PC-3 (cell line): ENCODE measurements at regions not wholly inside any gene's neighbourhood (a gene's known extent, or its start where the extent isn't known, plus 50 kb on each side); places are given as distances from the start of the nearest gene placed in this dataset.

ENCODE experiments used
- ATAC-seq: fragments of 200-7000 bp; cut with Tn5 transposase; 2 replicates; pipeline ENCODE4 v1.9.1; 2020; ENCODE audit warnings: mild to moderate bottlenecking, moderate library complexity
- BruUV-seq: library from RNA; stranded (reverse); fragments of 400-500 nt; replicated peaks from 2 replicates; lab custom pipeline; 2021; lab: Mats Ljungman, UMichigan
- CTCF ChIA-PET: fragments of 300-600 bp; sonication (Branson Sonifier 250); formaldehyde crosslinking; loops from one replicate; lab custom pipeline; 2022; ENCODE audit warnings: antibody characterized with exemption; lab: Charles Lee
- POLR2A ChIA-PET: fragments of 300-600 bp; sonication (Branson Sonifier 250); formaldehyde crosslinking; loops from one replicate; lab custom pipeline; 2022; ENCODE audit warnings: antibody characterized with exemption; ENCODE audit not compliant: unreplicated experiment; lab: Charles Lee
- DNase-seq: peaks from one replicate; pipeline ENCODE4 v3.0.0-alpha.2; 2015
- H2AFZ ChIP-seq: fragments of 300-600 bp; sonication (generic); 2 replicates; pipeline ENCODE4 v1.6.0; 2016; ENCODE audit warnings: antibody characterized with exemption, low read length
- H3F3A ChIP-seq: fragments of 300-600 bp; sonication (generic); one replicate; pipeline ENCODE4 v1.6.0; 2017; ENCODE audit warnings: antibody characterized with exemption, low read length, control low read depth, mild to moderate bottlenecking; ENCODE audit not compliant: unreplicated experiment
- H3K27ac ChIP-seq: fragments of 300-600 bp; sonication (generic); 2 replicates; pipeline ENCODE4 v1.5.1; 2016; ENCODE audit warnings: mild to moderate bottlenecking, low read length
- H3K27me3 ChIP-seq: fragments of 300-600 bp; sonication (generic); 2 replicates; pipeline ENCODE4 v1.6.1; 2016; ENCODE audit warnings: low read length, mixed read lengths
- H3K36me3 ChIP-seq: fragments of 300-600 bp; sonication (generic); 2 replicates; pipeline ENCODE4 v1.6.1; 2016; ENCODE audit warnings: low read depth, mixed run types, low read length, mixed read lengths
- H3K4me1 ChIP-seq: fragments of 300-600 bp; sonication (generic); 2 replicates; pipeline ENCODE4 v1.5.1; 2016; ENCODE audit warnings: low read length; ENCODE audit not compliant: insufficient read depth
- H3K4me2 ChIP-seq: fragments of 300-600 bp; sonication (generic); 2 replicates; pipeline ENCODE4 v1.6.0; 2016; ENCODE audit warnings: low read length
- H3K4me3 ChIP-seq: fragments of 300-600 bp; sonication (generic); 2 replicates; pipeline ENCODE4 v1.5.1; 2016; ENCODE audit warnings: mild to moderate bottlenecking, low read length, mixed read lengths
- H3K79me2 ChIP-seq: fragments of 300-600 bp; sonication (generic); 2 replicates; pipeline ENCODE4 v1.6.1; 2017; ENCODE audit warnings: low read length, mixed read lengths
- H3K9ac ChIP-seq: fragments of 300-600 bp; sonication (generic); 2 replicates; pipeline ENCODE4 v1.6.0; 2016; ENCODE audit warnings: mild to moderate bottlenecking, low read length
- H3K9me2 ChIP-seq: fragments of 300-600 bp; sonication (generic); replicated peaks from 2 replicates; pipeline ENCODE4 v1.6.1; 2016; ENCODE audit warnings: mixed run types, low read length, mixed read lengths
- H3K9me3 ChIP-seq: fragments of 300-600 bp; sonication (generic); 2 replicates; pipeline ENCODE4 v1.6.1; 2016; ENCODE audit warnings: low read length, mixed read lengths
- H4K20me1 ChIP-seq: fragments of 300-600 bp; sonication (generic); 2 replicates; pipeline ENCODE4 v1.6.1; 2016; ENCODE audit warnings: low read length, mixed read lengths
- EZH2 ChIP-seq: fragments of 300-600 bp; sonication (generic); IDR thresholded peaks from one replicate; pipeline ENCODE4 v1.6.1; 2017; ENCODE audit warnings: antibody characterized with exemption, mild to moderate bottlenecking, low read length; ENCODE audit not compliant: unreplicated experiment
- EZH2phosphoT487 ChIP-seq: fragments of 300-600 bp; sonication (generic); IDR thresholded peaks from 2 replicates; pipeline ENCODE4 v1.6.1; 2018; ENCODE audit warnings: mild to moderate bottlenecking, antibody characterized with exemption, low read length, borderline replicate concordance
- intact Hi-C: fragments of 100-400 bp; cut with micrococcal nuclease; formaldehyde crosslinking; loops from 2 replicates; pipeline ENCODE4 v1.9.0; 2023
- TF ChIP-seq, protein P1 (sequence below): fragments of 300-600 bp; sonication (generic); conservative IDR thresholded peaks from 2 replicates; pipeline ENCODE4 v1.5.1; 2017; ENCODE audit warnings: antibody characterized with exemption, low read depth, mild to moderate bottlenecking, low read length

DNA sequence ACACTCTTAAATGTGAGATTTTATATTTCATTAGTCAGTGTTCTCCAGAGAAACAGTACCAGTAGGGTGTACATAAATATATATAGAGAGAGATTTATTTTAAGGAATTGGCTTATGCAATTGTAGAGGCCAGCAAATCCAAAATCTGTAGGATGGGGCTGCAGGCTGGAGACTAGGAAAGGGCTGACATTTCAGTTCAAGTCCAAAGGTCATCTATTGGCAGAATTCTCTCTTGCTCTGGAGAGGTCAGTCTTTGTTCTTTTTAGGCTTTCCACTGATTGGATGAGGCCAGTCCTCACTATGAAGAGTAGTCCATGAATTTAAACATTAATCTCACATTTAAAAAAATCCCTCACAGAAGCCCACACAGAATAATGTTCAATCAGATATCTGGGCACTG is 170.8 kb upstream of the NCKAP5 start:
- TF ChIP-seq EZH2phosphoT487 = no peak
- TF ChIP-seq EZH2 = no peak
- DNase-seq (no peak), ATAC-seq (no peak)
- Histone ChIP-seq H3K9ac (no peak overlapping the region), H3K4me2 (no peak overlapping the region), H4K20me1 (no peaks in the 10 kb centered on the region), H3K4me3 (no peak overlapping the region), H3F3A (no peaks in the 10 kb centered on the region), H2AFZ (no peak overlapping the region), H3K4me1 (no peaks in the 10 kb centered on the region), H3K9me3 (no peaks in the 10 kb centered on the region), H3K36me3 (no peaks in the 10 kb centered on the region), H3K9me2 (no peaks in the 10 kb centered on the region), H3K79me2 (no peaks in the 10 kb centered on the region), H3K27ac (no peak overlapping the region), H3K27me3 (no peaks in the 10 kb centered on the region)
- CTCF ChIA-PET = no interaction called here
- intact Hi-C loops = no loop called here
- BruUV-seq = no TSS peak
- POLR2A ChIA-PET = no interaction called here

DNA sequence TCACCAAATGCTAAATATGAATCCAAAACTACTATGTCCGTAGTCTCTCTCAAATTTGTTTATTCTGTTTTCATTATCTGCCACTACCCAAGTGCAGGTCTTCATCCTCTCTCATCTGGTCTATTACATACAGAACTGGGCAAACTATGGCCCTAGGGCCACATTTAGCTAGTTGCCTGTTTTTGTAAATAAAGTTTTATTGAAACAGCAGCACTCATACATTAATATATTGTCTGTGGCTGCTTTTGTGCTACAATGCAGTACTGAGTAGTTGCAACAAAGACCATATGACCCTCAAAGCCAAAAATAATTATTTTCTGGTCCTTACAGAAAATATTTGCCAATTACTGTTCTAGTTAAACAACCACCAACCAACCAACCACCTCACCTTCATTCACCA is 172.2 kb upstream of the NCKAP5 start:
- intact Hi-C loops = no loop called here
- BruUV-seq = no TSS peak
- H3K4me1 ChIP-seq = no peaks in the 10 kb centered on the region

DNA sequence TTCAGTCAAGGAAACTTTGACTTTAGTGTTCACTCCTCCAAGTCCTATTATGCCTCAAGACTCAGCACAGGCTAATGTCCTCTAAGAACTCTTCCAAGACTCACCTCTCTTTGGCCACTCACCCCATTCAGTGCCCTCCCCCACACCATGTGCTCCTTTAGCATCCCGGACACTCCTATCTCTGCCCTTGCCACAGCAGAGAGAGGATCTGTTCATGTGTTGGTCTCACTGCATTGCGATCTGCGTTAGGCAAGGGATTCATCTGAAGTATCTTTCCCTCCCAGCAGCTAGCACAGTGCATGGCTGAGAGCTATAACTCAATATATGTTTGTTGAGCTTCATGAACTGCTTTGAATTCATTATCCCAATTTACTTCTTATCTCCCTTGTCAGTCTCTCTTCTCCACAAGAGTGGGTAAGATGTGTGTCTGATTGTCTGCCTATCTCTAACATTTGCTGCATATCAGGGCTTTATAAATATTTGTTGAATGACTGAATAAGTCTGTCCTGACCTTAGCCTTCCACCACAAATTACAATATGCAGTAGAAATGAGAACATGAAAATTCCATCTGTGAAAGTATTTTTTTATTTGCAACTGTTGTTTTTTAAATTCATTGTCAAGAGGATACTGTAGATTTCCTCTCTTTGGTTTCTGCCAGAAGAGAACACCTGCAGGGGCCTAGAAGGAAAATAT is 179.9 kb upstream of the NCKAP5 start:
- Histone ChIP-seq H3K4me2 (no peak overlapping the region), H2AFZ (no peak overlapping the region), H3F3A (no peaks in the 10 kb centered on the region), H3K27me3 (no peaks in the 10 kb centered on the region), H3K4me3 (no peak overlapping the region), H4K20me1 (no peaks in the 10 kb centered on the region), H3K4me1 (no peaks in the 10 kb centered on the region), H3K9me3 (no peaks in the 10 kb centered on the region), H3K9me2 (no peaks in the 10 kb centered on the region), H3K36me3 (no peaks in the 10 kb centered on the region), H3K9ac (no peak overlapping the region), H3K27ac (no peak overlapping the region), H3K79me2 (no peaks in the 10 kb centered on the region)
- DNase-seq = no peak
- ChIA-PET POLR2A (no interaction called here), CTCF (no interaction called here)
- no peak for ATAC-seq
- TF ChIP-seq EZH2 = no peak
- no peak for TF ChIP-seq EZH2phosphoT487
- TF ChIP-seq, protein P1, sequence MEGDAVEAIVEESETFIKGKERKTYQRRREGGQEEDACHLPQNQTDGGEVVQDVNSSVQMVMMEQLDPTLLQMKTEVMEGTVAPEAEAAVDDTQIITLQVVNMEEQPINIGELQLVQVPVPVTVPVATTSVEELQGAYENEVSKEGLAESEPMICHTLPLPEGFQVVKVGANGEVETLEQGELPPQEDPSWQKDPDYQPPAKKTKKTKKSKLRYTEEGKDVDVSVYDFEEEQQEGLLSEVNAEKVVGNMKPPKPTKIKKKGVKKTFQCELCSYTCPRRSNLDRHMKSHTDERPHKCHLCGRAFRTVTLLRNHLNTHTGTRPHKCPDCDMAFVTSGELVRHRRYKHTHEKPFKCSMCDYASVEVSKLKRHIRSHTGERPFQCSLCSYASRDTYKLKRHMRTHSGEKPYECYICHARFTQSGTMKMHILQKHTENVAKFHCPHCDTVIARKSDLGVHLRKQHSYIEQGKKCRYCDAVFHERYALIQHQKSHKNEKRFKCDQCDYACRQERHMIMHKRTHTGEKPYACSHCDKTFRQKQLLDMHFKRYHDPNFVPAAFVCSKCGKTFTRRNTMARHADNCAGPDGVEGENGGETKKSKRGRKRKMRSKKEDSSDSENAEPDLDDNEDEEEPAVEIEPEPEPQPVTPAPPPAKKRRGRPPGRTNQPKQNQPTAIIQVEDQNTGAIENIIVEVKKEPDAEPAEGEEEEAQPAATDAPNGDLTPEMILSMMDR = no peak
- intact Hi-C loops = no loop called here
- no TSS peak for BruUV-seq

More for the DNA sequence above, 172.2 kb upstream of the NCKAP5 start:
- no peaks in the 10 kb centered on the region for H4K20me1 ChIP-seq
- TF ChIP-seq, protein P1 = no peak
- TF ChIP-seq EZH2 = no peak
- no peak for TF ChIP-seq EZH2phosphoT487
- H3K4me2 ChIP-seq = no peak overlapping the region
- no peak overlapping the region for H3K9ac ChIP-seq
- no peaks in the 10 kb centered on the region for H3K9me3 ChIP-seq
- no peak overlapping the region for H2AFZ ChIP-seq
- H3K36me3 ChIP-seq = no peaks in the 10 kb centered on the region
- CTCF ChIA-PET = no interaction called here
- no peaks in the 10 kb centered on the region for H3K9me2 ChIP-seq
- no peak for ATAC-seq
- no peak overlapping the region for H3K4me3 ChIP-seq
- H3K27me3 ChIP-seq = no peaks in the 10 kb centered on the region
- no peak overlapping the region for H3K27ac ChIP-seq
- H3K79me2 ChIP-seq = no peaks in the 10 kb centered on the region
- POLR2A ChIA-PET = no interaction called here
- H3F3A ChIP-seq = no peaks in the 10 kb centered on the region
- DNase-seq = no peak
